HG02840 (cell line): ENCODE measurements at regions not wholly inside any gene's neighbourhood (a gene's known extent, or its start where the extent isn't known, plus 50 kb on each side); places are given as distances from the start of the nearest gene placed in this dataset.
A peak's percentile ranks its signal among the peaks of the same experiment; 100 is the strongest.

Source experiments
- ATAC-seq: cut with Tn5 transposase; IDR thresholded peaks from one replicate; pipeline ENCODE4 v1.9.1; 2021; ENCODE audit warnings: mild to moderate bottlenecking, moderate library complexity, moderate number of reproducible peaks; ENCODE audit not compliant: unreplicated experiment, low FRiP score

- no peak for ATAC-seq
These were observed 554.4 kb downstream of the PDCD6IP start for GRCh38 chr3:34352778-34353331.

GRCh38 chr3:34357461-34357860 is 559.0 kb downstream of the PDCD6IP start:
- no peak for ATAC-seq

- ATAC-seq = no peak
These were observed 560.6 kb downstream of the PDCD6IP start for GRCh38 chr3:34359064-34359463.

GRCh38 chr3:34360713-34361112 is 562.3 kb downstream of the PDCD6IP start:
- no peak for ATAC-seq

- ATAC-seq = peak; percentile 74
These were observed 563.5 kb downstream of the PDCD6IP start for GRCh38 chr3:34361921-34362320.

GRCh38 chr3:34362910-34363309 is 564.5 kb downstream of the PDCD6IP start:
- no peak for ATAC-seq

- no peak for ATAC-seq
These were observed 565.5 kb downstream of the PDCD6IP start for GRCh38 chr3:34363881-34364280.

- no peak for ATAC-seq
These were observed 565.9 kb downstream of the PDCD6IP start for GRCh38 chr3:34364335-34364734.

- ATAC-seq = no peak
These were observed 566.8 kb downstream of the PDCD6IP start for GRCh38 chr3:34365231-34365630.

GRCh38 chr3:34365771-34366170 is 567.3 kb downstream of the PDCD6IP start:
- ATAC-seq = no peak

- no peak for ATAC-seq
These were observed 569.1 kb downstream of the PDCD6IP start for GRCh38 chr3:34367521-34367920.

- ATAC-seq = no peak
These were observed 576.1 kb downstream of the PDCD6IP start for GRCh38 chr3:34374521-34374920.

GRCh38 chr3:34376691-34377090 is 578.3 kb downstream of the PDCD6IP start:
- ATAC-seq = no peak

- ATAC-seq = no peak
These were observed 579.5 kb downstream of the PDCD6IP start for GRCh38 chr3:34377961-34378360.

- no peak for ATAC-seq
These were observed 582.8 kb downstream of the PDCD6IP start for GRCh38 chr3:34381243-34381642.

GRCh38 chr3:34382859-34383258 is 584.4 kb downstream of the PDCD6IP start:
- ATAC-seq = no peak

GRCh38 chr3:34386309-34386708 is 587.9 kb downstream of the PDCD6IP start:
- no peak for ATAC-seq

GRCh38 chr3:34387826-34388564 is 589.6 kb downstream of the PDCD6IP start:
- ATAC-seq = no peak

GRCh38 chr3:34388830-34389229 is 590.4 kb downstream of the PDCD6IP start:
- no peak for ATAC-seq

GRCh38 chr3:34394978-34395748 is 596.7 kb downstream of the PDCD6IP start:
- ATAC-seq = no peak

- ATAC-seq = no peak
These were observed 597.9 kb downstream of the PDCD6IP start for GRCh38 chr3:34396288-34396687.

- no peak for ATAC-seq
These were observed 598.5 kb downstream of the PDCD6IP start for GRCh38 chr3:34396956-34397355.
